ENCODE measurements at regions not wholly inside any gene's neighbourhood (a gene's known extent, or its start where the extent isn't known, plus 50 kb on each side); places are given as distances from the start of the nearest gene placed in this dataset.

GRCh38 chr2:12361506-12361905 is 355.2 kb upstream of the TRIB2 start:
- Histone ChIP-seq H3K27ac (no peak overlapping the region), H3K4me1 (no peaks in the 10 kb centered on the region), H3K4me3 (no peak overlapping the region), H3K4me2 (no peak overlapping the region), H3K9me3 (no peaks in the 10 kb centered on the region)
- POLR2A ChIA-PET: no interaction called here
- no peak for TF ChIP-seq PHF8 (IDR thresholded peaks at IDR 0.05; ENCODE audit: borderline replicate concordance, low read depth)
- TF ChIP-seq HOXB5 (CRISPR knock-in tag; IDR thresholded peaks at IDR 0.05): no peak
- TF ChIP-seq POLR2A (IDR thresholded peaks at IDR 0.05; ENCODE audit: low read length): no peak
- TF ChIP-seq ZNF302 (CRISPR knock-in tag; IDR thresholded peaks at IDR 0.05): no peak
- no peak for TF ChIP-seq RCOR1 (IDR thresholded peaks at IDR 0.05; ENCODE audit: low read depth, low read length)
- no peak for TF ChIP-seq HOXA7 (CRISPR knock-in tag; IDR thresholded peaks at IDR 0.05)
- no peak for TF ChIP-seq CBX8 (IDR thresholded peaks at IDR 0.05)
- CTCF ChIA-PET: no interaction called here
- FAIRE-seq (no peak), ATAC-seq (no peak), DNase-seq (ENCODE audit: low read depth in 1 of 2, low spot score in 1 of 2) (no peak)
- WGBS (ENCODE audit: missing lambda C conversion rate): 8% methylated on average over 4 of the region's 4 CpGs

- ATAC-seq (no peak), FAIRE-seq (no peak), DNase-seq (ENCODE audit: low read depth in 1 of 2, low spot score in 1 of 2) (no peak)
- ChIA-PET POLR2A (no interaction called here), CTCF (no interaction called here)
- WGBS (ENCODE audit: missing lambda C conversion rate): 4% methylated on average over 3 of the region's 3 CpGs
- H3K4me3 ChIP-seq: no peak overlapping the region
- H3K4me1 ChIP-seq: no peaks in the 10 kb centered on the region
- no peak overlapping the region for H3K27ac ChIP-seq
- no peak overlapping the region for H3K4me2 ChIP-seq
- TF ChIP-seq ZNF302 (CRISPR knock-in tag; IDR thresholded peaks at IDR 0.05) (no peak), MYC (IDR thresholded peaks at IDR 0.05; ENCODE audit: borderline replicate concordance, low read length) (no peak), KDM1A (IDR thresholded peaks at IDR 0.05; ENCODE audit: low read depth) (no peak)
- no peaks in the 10 kb centered on the region for H3K9me3 ChIP-seq
These were observed 353.6 kb upstream of the TRIB2 start for GRCh38 chr2:12363138-12363537.

- TF ChIP-seq MAX (IDR thresholded peaks at IDR 0.05) (no peak), E2F6 (IDR thresholded peaks at IDR 0.05; ENCODE audit: borderline replicate concordance, low read depth) (no peak), EP300 (IDR thresholded peaks at IDR 0.05) (no peak), ESRRA (IDR thresholded peaks at IDR 0.05; ENCODE audit: borderline replicate concordance, low read length) (no peak), RARB (CRISPR knock-in tag; IDR thresholded peaks at IDR 0.05) (no peak), HEYL (CRISPR knock-in tag; IDR thresholded peaks at IDR 0.05) (no peak), REST (IDR thresholded peaks at IDR 0.05) (no peak), EHF (CRISPR knock-in tag; IDR thresholded peaks at IDR 0.05) (no peak), CEBPB (IDR thresholded peaks at IDR 0.05) (no peak), ZNF302 (CRISPR knock-in tag; IDR thresholded peaks at IDR 0.05) (no peak), BHLHE40 (IDR thresholded peaks at IDR 0.05; ENCODE audit: low read depth, low read length) (no peak), JUN (IDR thresholded peaks at IDR 0.05) (no peak), NR3C1 (IDR thresholded peaks at IDR 0.05) (no peak), JUNB (IDR thresholded peaks at IDR 0.05) (no peak)
- WGBS (ENCODE audit: missing lambda C conversion rate): 4% methylated on average over 1 of the region's 1 CpG
- Histone ChIP-seq H3K9me3 (no peaks in the 10 kb centered on the region), H3K4me2 (no peak overlapping the region), H3K27ac (no peak overlapping the region), H3K4me3 (no peak overlapping the region), H3K4me1 (no peaks in the 10 kb centered on the region)
- ATAC-seq: no peak
- CTCF ChIA-PET: no interaction called here
- POLR2A ChIA-PET: no interaction called here
- DNase-seq (ENCODE audit: low read depth in 1 of 2, low spot score in 1 of 2): no peak
- FAIRE-seq: no peak
These were observed 353.2 kb upstream of the TRIB2 start for GRCh38 chr2:12363569-12363968.

Measured in A549 (cell line).